NCI-H146 treated with DMSO at 0.1 percent for 48 hours (cell line): ENCODE measurements at regions not wholly inside any gene's neighbourhood (a gene's known extent, or its start where the extent isn't known, plus 50 kb on each side); places are given as distances from the start of the nearest gene placed in this dataset.

Source experiments
- DNase-seq: peaks from one replicate; lab custom pipeline; 2025; ENCODE audit not compliant: unreplicated experiment; lab: John Stamatoyannopoulos, UW

GRCh38 chr1:204736836-204737235, 51.3 kb upstream of the LRRN2 start:
- DNase-seq, result peak; percentile 45

GRCh38 chr1:204738506-204738905, 53.0 kb upstream of the LRRN2 start:
- no peak for DNase-seq

- DNase-seq, result no peak
These were observed 54.8 kb upstream of the LRRN2 start for GRCh38 chr1:204740354-204740753.

GRCh38 chr1:204741440-204741839, 55.9 kb upstream of the LRRN2 start:
- no peak for DNase-seq

- no peak for DNase-seq
These were observed 57.2 kb upstream of the LRRN2 start for GRCh38 chr1:204742676-204743251.

- no peak for DNase-seq
These were observed 58.7 kb upstream of the LRRN2 start for GRCh38 chr1:204744107-204744779.

GRCh38 chr1:204746838-204747442, 61.4 kb upstream of the LRRN2 start:
- no peak for DNase-seq

GRCh38 chr1:204751480-204751879, 65.9 kb upstream of the LRRN2 start:
- no peak for DNase-seq

- no peak for DNase-seq
These were observed 66.5 kb upstream of the LRRN2 start for GRCh38 chr1:204751883-204752687.

- DNase-seq, result no peak
These were observed 67.1 kb upstream of the LRRN2 start for GRCh38 chr1:204752688-204753040.

GRCh38 chr1:204754821-204755220, 69.3 kb upstream of the LRRN2 start:
- no peak for DNase-seq

- no peak for DNase-seq
These were observed 70.8 kb upstream of the LRRN2 start for GRCh38 chr1:204756349-204756748.

- no peak for DNase-seq
These were observed 71.3 kb upstream of the LRRN2 start for GRCh38 chr1:204756811-204757210.

GRCh38 chr1:204758601-204759000, 73.1 kb upstream of the LRRN2 start:
- no peak for DNase-seq

GRCh38 chr1:204760350-204760749, 74.8 kb upstream of the LRRN2 start:
- no peak for DNase-seq

- no peak for DNase-seq
These were observed 75.2 kb upstream of the LRRN2 start for GRCh38 chr1:204760757-204761156.

- DNase-seq, result peak; percentile 66
These were observed 78.4 kb upstream of the LRRN2 start for GRCh38 chr1:204763773-204764427.

GRCh38 chr1:204769997-204770396, 84.5 kb upstream of the LRRN2 start:
- no peak for DNase-seq

GRCh38 chr1:204771358-204771757, 85.8 kb upstream of the LRRN2 start:
- DNase-seq, result no peak

GRCh38 chr1:204773246-204773645, 87.7 kb upstream of the LRRN2 start:
- DNase-seq, result no peak

GRCh38 chr1:204775546-204775945, 90.0 kb upstream of the LRRN2 start:
- DNase-seq, result no peak
